HG02970 (cell line): ENCODE measurements at regions not wholly inside any gene's neighbourhood (a gene's known extent, or its start where the extent isn't known, plus 50 kb on each side); places are given as distances from the start of the nearest gene placed in this dataset.

Experiments
- ATAC-seq: cut with Tn5 transposase; IDR thresholded peaks from one replicate; pipeline ENCODE4 v1.9.1; 2021; ENCODE audit warnings: mild to moderate bottlenecking, moderate library complexity, moderate number of reproducible peaks; ENCODE audit not compliant: unreplicated experiment, low FRiP score

DNA sequence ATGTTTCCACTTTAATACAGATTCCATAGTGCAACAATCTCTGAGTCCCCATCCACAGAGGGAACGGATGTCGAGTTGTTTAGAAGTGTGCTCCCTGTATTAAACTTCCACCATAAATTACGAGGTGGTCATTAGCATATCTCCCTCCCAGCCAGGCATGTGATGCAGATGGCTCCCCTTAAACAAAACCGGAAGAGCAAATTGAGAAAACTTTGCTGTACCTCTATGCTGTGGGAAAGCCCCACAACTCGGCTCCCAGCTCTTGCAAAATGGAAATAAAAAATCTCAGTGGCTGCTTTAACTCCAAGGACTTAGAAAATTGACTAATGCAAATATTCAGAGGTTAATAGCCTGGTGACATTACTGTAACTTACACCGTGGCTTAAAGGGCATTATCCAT, 290.9 kb downstream of the MAF start:
- no peak for ATAC-seq

DNA sequence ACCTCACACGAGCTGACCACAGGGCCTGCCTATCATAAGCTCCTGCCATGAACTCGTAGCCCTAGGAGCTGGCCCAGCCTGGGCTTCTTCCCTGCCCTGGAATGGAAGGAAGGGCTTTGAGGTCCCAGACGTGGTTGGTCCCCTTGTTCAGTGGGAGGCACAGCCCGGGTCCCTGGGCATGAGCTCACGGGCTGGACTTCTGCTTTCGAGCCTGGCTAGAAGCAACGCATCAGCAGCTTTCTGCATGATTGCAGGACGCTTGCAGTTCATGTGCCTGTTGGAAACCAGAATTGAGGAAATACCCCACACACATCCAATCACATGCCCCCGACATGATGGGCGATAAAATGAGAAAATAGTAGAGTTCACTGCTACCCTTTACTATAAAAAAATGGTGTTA, 293.3 kb downstream of the MAF start:
- no peak for ATAC-seq

DNA sequence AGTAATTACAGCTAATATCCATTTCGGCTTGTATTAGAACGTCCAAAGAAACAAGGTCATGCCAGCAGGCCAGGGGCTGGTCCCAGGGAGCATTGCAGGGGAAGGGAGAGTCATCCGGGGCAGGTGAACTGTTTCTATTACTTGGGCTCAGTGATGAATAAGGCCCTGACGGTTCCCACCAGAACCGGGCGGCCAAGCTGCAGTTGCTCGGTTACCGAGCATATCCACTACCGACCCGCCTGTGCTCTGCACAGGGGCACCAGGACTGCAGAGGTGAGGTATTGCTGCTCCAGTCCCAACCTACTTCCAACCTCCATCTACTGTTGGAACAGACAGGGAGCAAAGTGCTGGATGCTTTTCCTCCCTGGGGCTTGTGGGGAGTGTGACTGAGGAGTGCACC, 295.5 kb downstream of the MAF start:
- ATAC-seq, result no peak

- no peak for ATAC-seq
These were observed 296.6 kb downstream of the MAF start for GRCh38 chr16:79303959-79304387.

DNA sequence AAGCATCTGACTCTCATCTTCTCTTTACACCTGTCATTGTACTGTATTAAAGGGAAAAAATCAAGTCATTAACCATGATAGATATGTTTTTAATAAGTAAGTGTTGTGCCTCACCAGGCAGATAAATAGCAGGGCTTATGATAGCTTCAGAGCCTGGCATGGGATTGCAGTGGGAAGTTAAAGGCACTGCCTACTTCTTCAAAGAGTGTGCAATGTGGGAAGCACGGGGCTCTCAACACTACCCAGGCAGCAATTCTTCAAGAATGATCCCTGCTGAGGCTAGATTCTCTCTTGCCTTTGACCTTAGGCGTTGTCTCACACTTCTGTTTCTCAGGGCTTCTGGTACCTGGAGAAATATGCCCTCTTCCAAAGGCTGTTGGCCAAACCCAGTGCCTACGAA, 297.3 kb downstream of the MAF start:
- no peak for ATAC-seq

GRCh38 chr16:79302731-79303130, 297.8 kb downstream of the MAF start:
- ATAC-seq, result no peak

- ATAC-seq, result no peak
These were observed 299.5 kb downstream of the MAF start for GRCh38 chr16:79301051-79301450.

- no peak for ATAC-seq
These were observed 301.4 kb downstream of the MAF start for GRCh38 chr16:79298894-79299799.

- no peak for ATAC-seq
These were observed 302.1 kb downstream of the MAF start for GRCh38 chr16:79298476-79298875.

DNA sequence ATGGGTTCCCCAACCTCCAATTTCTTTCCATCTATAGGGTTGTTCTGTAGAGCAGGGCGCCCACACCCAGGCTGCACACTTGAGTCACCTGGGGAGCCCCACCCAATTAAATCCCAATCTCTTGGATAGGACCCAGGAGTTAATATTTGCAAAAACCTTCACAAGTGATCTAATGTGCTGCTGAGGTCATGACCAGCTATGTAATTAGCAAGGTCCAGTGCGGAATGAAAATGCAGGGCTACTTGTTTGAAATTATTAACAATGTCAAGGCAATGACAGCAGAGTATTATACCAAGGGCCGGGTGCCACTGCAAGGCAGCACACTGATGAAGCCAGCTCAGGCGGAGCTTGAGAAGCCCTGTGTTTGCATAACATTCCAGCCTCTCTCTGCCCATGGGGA, 302.7 kb downstream of the MAF start:
- ATAC-seq, result no peak

DNA sequence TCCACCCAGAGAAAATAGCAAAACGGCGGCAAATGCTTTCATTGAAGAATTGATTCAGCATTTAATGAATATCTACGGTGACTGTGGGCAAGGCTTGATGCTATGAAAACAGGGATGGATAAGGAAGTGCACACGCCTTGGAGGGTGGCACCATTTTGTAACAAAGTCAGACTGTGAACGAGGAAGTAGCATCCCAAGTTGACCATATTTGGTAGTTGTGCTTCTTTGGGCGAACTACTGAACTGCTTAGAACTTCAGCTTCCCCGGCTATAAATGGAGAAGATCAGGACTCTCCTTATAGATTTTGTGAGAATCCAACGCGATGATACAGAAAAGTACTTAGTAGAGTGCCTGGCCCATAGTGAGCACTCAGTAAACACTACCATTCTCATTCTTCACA, 303.2 kb downstream of the MAF start:
- no peak for ATAC-seq

DNA sequence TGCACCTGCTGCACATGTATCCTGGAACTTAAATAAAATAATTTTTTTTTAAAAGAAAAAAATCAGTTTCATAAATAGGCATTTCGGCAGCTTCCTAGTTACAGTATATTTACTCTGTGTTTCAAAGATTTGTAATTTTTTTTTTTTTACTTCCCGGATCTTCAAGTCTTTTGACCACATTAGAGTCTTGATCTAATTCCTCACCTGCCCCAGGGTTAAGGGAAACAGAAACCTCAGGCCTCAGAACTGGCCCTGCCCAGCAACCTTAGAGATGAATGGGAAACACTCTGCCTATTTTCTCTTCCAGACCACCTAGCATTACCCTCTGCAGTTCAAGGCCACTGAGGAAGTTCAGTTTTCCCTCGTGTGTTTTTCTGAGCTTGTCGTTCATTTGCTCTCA, 304.0 kb downstream of the MAF start:
- ATAC-seq, result no peak

DNA sequence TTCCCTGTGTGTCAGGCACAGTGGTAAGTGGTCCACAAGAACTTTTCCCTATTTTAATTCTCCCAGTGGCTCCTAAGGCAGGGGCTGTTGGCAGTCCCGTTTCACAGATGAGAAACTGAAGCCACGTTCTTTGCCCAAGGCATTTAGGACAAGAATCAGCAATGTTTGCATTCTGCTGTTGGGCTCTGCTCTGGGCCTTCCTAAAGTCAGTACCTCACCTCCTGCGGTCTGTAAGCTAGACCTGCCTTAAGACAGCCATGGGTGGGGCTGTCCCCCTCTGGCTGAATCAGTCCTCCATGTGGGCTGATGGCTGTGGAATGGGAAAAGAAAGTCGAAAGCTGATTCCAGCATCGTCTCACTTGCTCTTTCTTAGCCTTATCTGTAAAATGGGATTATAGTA, 304.8 kb downstream of the MAF start:
- no peak for ATAC-seq

DNA sequence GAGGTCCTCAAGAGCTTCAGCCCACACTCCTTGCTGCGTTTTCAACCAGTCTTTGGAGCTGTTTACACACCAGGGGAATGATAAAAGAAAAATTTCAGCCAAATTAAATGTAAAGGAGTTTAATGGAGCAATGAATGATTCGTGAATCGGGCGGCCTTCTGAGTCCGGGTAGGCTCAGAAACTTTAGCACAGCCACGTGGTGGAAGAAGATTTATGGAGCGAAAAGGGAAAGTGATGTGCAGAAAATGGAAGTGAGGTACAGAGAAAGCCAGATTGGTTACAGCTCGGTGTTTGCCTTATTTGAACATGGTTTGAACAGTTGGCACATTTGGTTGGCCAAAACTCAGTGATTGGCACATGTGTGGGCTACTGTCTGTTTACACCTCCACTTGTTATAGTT, 305.4 kb downstream of the MAF start:
- no peak for ATAC-seq

DNA sequence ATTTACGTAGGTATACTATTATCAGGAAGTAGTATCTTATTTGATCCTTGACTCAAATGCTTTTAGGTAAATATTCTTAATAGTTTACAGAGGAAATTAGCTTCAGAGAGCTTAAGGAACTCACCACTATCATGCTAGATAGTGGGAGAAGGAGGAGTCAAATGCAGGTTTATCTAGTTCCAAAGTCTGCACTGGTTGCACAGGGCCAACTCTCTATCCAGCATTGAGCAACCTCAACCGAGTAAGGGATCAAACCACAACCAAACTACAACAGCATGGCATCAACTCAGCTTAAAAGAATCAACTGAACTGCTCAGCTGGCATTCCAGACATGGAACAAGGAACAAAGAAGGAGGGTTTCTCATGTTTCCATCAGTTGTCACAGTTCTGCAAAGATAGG, 306.0 kb downstream of the MAF start:
- ATAC-seq, result no peak

DNA sequence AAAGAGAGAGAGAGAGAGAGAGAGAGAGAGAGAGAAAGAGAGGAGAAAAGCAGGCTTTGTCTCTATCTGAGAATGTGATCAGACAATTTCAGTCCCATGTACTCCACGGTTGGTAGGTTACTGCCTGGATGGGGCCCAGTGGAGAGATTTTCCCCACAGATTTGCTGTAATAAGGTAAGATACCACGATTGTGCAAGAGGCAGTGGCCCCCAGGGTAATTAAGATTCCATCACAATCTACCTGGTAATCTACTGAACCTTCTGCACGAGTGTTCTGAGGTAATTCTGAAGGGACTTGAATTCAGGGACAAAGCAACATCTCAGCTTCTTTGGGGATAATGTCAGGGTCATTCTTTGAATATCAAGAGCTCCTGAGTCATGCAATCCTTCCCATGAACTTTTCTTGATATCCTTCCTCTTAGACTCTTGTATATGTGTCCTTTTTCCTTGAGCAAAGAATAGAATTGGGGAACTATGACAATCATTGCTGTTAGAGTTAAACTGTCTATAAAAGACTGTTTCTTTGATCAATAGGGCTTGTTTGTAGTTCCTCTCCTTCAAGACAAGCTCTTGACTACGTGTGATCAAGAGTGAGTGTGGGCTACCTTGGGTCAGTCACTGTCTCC, 306.6 kb downstream of the MAF start:
- no peak for ATAC-seq

GRCh38 chr16:79288066-79288465, 312.5 kb downstream of the MAF start:
- no peak for ATAC-seq

DNA sequence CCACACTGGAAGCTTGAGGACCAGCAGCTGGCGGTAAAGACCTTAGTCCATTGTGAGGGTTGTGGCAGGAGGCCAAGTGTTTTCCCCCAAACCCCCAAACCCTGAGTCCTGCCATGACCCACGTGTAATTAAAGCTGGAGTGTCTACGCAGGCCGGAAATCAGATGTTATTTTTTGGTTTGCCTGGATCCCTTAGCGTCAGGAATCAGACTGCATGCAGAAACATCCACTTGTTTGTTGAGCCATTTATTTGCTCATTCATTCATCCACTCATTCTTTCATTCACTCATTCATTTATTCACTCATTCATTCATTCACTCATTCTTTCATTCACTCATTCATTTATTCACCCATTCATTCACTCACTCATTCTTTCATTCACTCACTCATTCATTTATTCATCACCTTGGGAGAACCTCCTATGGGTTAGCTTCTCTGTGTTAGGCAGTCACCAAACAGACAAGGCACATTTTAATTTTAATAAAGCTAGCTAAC, 313.1 kb downstream of the MAF start:
- ATAC-seq, result no peak

GRCh38 chr16:79286646-79287423, 313.7 kb downstream of the MAF start:
- ATAC-seq, result peak; percentile 90

GRCh38 chr16:79284766-79285165, 315.8 kb downstream of the MAF start:
- no peak for ATAC-seq

DNA sequence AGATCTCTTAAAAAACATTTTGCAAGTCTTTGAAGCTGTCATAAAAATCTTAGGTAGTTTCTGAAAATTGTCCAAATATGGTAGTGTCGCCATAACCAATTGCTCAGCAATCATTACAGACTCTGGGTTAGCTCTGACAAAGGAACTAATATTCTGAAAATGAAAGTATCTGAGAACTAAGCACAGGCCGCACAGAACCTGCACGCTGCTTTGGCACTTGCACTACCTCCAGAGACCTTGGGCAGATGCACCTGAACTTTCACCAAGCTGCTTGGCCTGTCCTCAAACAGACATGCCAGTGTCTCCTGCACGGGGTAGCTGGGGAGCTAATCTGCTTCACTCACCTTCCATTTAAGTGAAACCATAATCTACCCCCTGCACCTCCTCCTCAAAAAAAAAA, 317.0 kb downstream of the MAF start:
- ATAC-seq, result no peak
